ENCODE measurements at regions not wholly inside any gene's neighbourhood (a gene's known extent, or its start where the extent isn't known, plus 50 kb on each side); places are given as distances from the start of the nearest gene placed in this dataset.

DNA sequence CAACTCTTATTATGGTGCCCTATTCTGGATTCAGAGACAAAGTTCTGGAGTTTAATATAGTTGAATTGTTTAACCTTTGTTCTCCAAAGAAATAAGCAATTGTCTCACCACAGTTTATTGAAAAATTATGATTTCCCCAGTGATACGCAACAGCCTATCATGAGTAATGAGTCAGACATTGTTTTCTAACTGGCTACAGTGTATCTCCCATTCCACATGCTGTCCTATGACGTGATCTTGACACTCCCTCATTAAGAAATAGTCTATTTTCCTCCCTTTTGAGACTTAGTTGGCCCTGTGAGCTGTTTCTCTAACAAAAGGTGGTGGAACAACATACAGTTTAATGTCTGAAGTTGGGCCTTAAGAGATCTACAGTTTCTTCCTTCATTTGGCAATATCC is 1290.6 kb upstream of the CDH6 start:
- no peaks in the 10 kb centered on the region for H3K36me3 ChIP-seq (replicated peaks; ENCODE audit: low read depth, low read length)
- no peaks in the 10 kb centered on the region for H3K79me2 ChIP-seq (ENCODE audit: low read length)
- no peaks in the 10 kb centered on the region for H3K9me3 ChIP-seq (ENCODE audit: insufficient read depth, low read length)
- no peak overlapping the region for H3K4me3 ChIP-seq (ENCODE audit: low read length)
- no peaks in the 10 kb centered on the region for H3K4me1 ChIP-seq (ENCODE audit: low read length)
- no peak for TF ChIP-seq EZH2phosphoT487 (IDR thresholded peaks at IDR 0.05; ENCODE audit: low read depth)
- TF ChIP-seq, protein P1, sequence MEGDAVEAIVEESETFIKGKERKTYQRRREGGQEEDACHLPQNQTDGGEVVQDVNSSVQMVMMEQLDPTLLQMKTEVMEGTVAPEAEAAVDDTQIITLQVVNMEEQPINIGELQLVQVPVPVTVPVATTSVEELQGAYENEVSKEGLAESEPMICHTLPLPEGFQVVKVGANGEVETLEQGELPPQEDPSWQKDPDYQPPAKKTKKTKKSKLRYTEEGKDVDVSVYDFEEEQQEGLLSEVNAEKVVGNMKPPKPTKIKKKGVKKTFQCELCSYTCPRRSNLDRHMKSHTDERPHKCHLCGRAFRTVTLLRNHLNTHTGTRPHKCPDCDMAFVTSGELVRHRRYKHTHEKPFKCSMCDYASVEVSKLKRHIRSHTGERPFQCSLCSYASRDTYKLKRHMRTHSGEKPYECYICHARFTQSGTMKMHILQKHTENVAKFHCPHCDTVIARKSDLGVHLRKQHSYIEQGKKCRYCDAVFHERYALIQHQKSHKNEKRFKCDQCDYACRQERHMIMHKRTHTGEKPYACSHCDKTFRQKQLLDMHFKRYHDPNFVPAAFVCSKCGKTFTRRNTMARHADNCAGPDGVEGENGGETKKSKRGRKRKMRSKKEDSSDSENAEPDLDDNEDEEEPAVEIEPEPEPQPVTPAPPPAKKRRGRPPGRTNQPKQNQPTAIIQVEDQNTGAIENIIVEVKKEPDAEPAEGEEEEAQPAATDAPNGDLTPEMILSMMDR (IDR thresholded peaks at IDR 0.05; ENCODE audit: low read depth, low read length), result no peak
- no peak overlapping the region for H2AFZ ChIP-seq (ENCODE audit: low read depth, low read length)
- no peaks in the 10 kb centered on the region for H3K27me3 ChIP-seq (ENCODE audit: low read depth, low read length)
- no peak overlapping the region for H3K27ac ChIP-seq (ENCODE audit: low read length)
- H3K4me2 ChIP-seq (ENCODE audit: low read length), result no peak overlapping the region
- H4K20me1 ChIP-seq (ENCODE audit: insufficient read depth, low read length), result no peaks in the 10 kb centered on the region
- H3K9ac ChIP-seq (ENCODE audit: low read length), result no peak overlapping the region

DNA sequence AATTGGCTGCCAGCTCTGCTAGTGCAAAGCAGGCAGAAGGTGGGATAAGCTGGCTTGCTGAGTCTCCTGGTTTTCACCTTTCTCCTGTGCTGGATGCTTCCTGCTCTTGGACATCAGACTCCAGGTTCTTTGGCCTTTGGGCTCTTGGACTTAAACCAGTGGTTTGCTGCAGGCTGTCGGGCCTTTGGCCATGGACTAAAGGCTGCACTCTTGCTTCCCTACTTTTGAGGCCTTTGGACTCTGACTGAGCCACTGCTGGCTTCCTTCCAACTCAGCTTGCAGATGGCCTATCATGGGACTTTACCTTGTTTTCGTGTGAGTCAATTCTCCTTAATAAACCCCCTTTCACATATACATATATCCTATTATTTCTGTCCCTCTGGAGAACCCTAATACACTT is 1293.9 kb upstream of the CDH6 start:
- H3K9me3 ChIP-seq (ENCODE audit: insufficient read depth, low read length), result no peaks in the 10 kb centered on the region
- H3K27ac ChIP-seq (ENCODE audit: low read length), result no peak overlapping the region
- TF ChIP-seq, protein P1 (IDR thresholded peaks at IDR 0.05; ENCODE audit: low read depth, low read length), result no peak
- TF ChIP-seq EZH2phosphoT487 (IDR thresholded peaks at IDR 0.05; ENCODE audit: low read depth), result no peak
- H2AFZ ChIP-seq (ENCODE audit: low read depth, low read length), result no peak overlapping the region
- H3K4me1 ChIP-seq (ENCODE audit: low read length), result peaks cover 7% of the 10 kb centered on the region
- H3K27me3 ChIP-seq (ENCODE audit: low read depth, low read length), result no peaks in the 10 kb centered on the region
- no peaks in the 10 kb centered on the region for H4K20me1 ChIP-seq (ENCODE audit: insufficient read depth, low read length)
- no peak overlapping the region for H3K9ac ChIP-seq (ENCODE audit: low read length)
- H3K36me3 ChIP-seq (replicated peaks; ENCODE audit: low read depth, low read length), result no peaks in the 10 kb centered on the region
- no peak overlapping the region for H3K4me2 ChIP-seq (ENCODE audit: low read length)
- no peak overlapping the region for H3K4me3 ChIP-seq (ENCODE audit: low read length)
- H3K79me2 ChIP-seq (ENCODE audit: low read length), result no peaks in the 10 kb centered on the region

DNA sequence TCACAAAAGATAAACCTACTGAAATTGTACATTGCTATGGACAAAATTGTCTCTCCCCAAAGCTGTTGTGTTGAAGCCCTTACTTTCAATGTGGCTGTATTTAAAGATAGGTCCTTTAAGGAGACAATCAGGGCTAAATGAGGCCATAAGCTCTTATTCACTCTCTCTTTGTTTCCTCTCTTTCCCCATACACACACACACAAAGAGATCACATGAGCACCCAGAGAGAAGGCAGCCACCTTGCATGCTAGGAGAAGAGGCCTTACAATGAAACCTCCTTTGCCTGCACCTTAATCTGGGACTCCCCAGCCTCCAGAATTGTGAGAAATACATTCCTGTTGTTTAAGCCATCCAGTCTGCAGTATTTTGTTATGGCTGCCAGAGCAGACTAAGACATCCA is 1295.6 kb upstream of the CDH6 start:
- H3K9ac ChIP-seq (ENCODE audit: low read length), result no peak overlapping the region
- H3K27me3 ChIP-seq (ENCODE audit: low read depth, low read length), result no peaks in the 10 kb centered on the region
- no peaks in the 10 kb centered on the region for H3K36me3 ChIP-seq (replicated peaks; ENCODE audit: low read depth, low read length)
- H2AFZ ChIP-seq (ENCODE audit: low read depth, low read length), result no peak overlapping the region
- no peak for TF ChIP-seq EZH2phosphoT487 (IDR thresholded peaks at IDR 0.05; ENCODE audit: low read depth)
- TF ChIP-seq, protein P1 (IDR thresholded peaks at IDR 0.05; ENCODE audit: low read depth, low read length), result no peak
- H3K4me2 ChIP-seq (ENCODE audit: low read length), result no peak overlapping the region
- H3K4me3 ChIP-seq (ENCODE audit: low read length), result no peak overlapping the region
- H3K4me1 ChIP-seq (ENCODE audit: low read length), result peaks cover 7% of the 10 kb centered on the region
- H3K27ac ChIP-seq (ENCODE audit: low read length), result no peak overlapping the region
- H4K20me1 ChIP-seq (ENCODE audit: insufficient read depth, low read length), result no peaks in the 10 kb centered on the region
- H3K9me3 ChIP-seq (ENCODE audit: insufficient read depth, low read length), result no peaks in the 10 kb centered on the region
- no peaks in the 10 kb centered on the region for H3K79me2 ChIP-seq (ENCODE audit: low read length)

DNA sequence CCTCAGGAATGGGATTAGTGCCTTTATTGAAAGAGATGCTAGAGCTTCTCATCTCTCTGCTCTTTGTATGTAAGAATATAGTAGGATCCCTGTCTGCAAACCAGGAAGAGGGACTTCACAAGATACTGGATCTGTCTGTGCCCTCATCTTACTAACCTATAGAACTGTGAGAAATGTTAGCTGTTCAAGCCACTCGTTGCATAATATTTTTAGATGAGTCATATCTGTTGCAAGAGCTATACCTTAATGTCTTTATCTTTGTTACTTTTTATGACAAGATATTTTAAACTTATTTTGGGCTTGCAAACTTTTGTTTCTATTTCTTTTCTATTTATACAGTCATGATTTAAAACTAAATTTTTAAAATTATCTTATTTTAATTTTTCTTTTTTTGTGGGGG is 1296.8 kb upstream of the CDH6 start:
- TF ChIP-seq, protein P1 (IDR thresholded peaks at IDR 0.05; ENCODE audit: low read depth, low read length), result no peak
- H3K4me3 ChIP-seq (ENCODE audit: low read length), result no peak overlapping the region
- H3K9me3 ChIP-seq (ENCODE audit: insufficient read depth, low read length), result no peaks in the 10 kb centered on the region
- no peaks in the 10 kb centered on the region for H3K27me3 ChIP-seq (ENCODE audit: low read depth, low read length)
- no peak overlapping the region for H3K27ac ChIP-seq (ENCODE audit: low read length)
- no peaks in the 10 kb centered on the region for H4K20me1 ChIP-seq (ENCODE audit: insufficient read depth, low read length)
- H3K9ac ChIP-seq (ENCODE audit: low read length), result no peak overlapping the region
- H3K4me1 ChIP-seq (ENCODE audit: low read length), result peaks cover 7% of the 10 kb centered on the region
- no peaks in the 10 kb centered on the region for H3K36me3 ChIP-seq (replicated peaks; ENCODE audit: low read depth, low read length)
- no peak overlapping the region for H2AFZ ChIP-seq (ENCODE audit: low read depth, low read length)
- no peak overlapping the region for H3K4me2 ChIP-seq (ENCODE audit: low read length)
- no peaks in the 10 kb centered on the region for H3K79me2 ChIP-seq (ENCODE audit: low read length)

Data from OCI-LY3 (cell line).